IPS-20b (cell line): ENCODE measurements at regions not wholly inside any gene's neighbourhood (a gene's known extent, or its start where the extent isn't known, plus 50 kb on each side); places are given as distances from the start of the nearest gene placed in this dataset.
"Not testable (repeated sequence)": the region's sequence is repeated elsewhere in the genome, so short reads cannot be mapped to it uniquely, and the experiment has no call there.

ENCODE experiments used
- H3K27ac ChIP-seq: one replicate; pipeline ENCODE4 v1.5.1; 2013; ENCODE audit warnings: low read length
- H3K27me3 ChIP-seq: 2 replicates; pipeline ENCODE4 v1.6.1; 2013; ENCODE audit warnings: mild to moderate bottlenecking, low read length, inconsistent platforms; ENCODE audit not compliant: insufficient read depth
- H3K36me3 ChIP-seq: 2 replicates; pipeline ENCODE4 v1.6.1; 2013; ENCODE audit warnings: low read depth, mild to moderate bottlenecking, inconsistent platforms, low read length, moderate library complexity; ENCODE audit not compliant: insufficient read depth
- H3K4me1 ChIP-seq: 2 replicates; pipeline ENCODE4 v1.6.1; 2013; ENCODE audit warnings: mild to moderate bottlenecking, control low read depth, inconsistent platforms, low read length, moderate library complexity; ENCODE audit not compliant: insufficient read depth
- H3K4me3 ChIP-seq: 2 replicates; pipeline ENCODE4 v1.5.1; 2013; ENCODE audit warnings: mild to moderate bottlenecking, low read length, inconsistent platforms
- H3K9ac ChIP-seq: 2 replicates; pipeline ENCODE4 v1.6.1; 2013; ENCODE audit warnings: low read depth, mild to moderate bottlenecking, inconsistent platforms, low read length, moderate library complexity
- H3K9me3 ChIP-seq: 2 replicates; pipeline ENCODE4 v1.6.1; 2013; ENCODE audit warnings: mild to moderate bottlenecking, low read depth, low read length, inconsistent platforms; ENCODE audit not compliant: insufficient read depth

DNA sequence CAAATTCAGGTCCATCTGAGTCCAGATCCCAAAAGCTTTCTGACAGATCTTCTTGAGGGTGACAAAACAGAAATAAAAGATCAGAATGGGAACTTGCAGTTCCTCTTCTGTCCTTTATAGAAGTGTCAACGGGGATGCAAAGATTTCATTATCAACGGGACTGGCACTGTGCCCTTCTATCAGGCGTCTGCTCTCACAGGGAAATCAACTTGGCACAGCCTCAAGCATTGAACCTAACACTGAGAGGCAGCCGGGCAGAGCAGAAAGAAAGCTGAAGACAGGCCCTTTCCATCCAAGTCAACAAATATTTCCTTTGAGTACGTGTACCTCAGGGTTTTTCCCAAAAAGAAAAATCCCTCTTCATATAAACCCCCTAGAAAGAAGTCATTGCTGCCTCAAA is 194.5 kb downstream of the NPIPA8 start:
- not testable (repeated sequence) for H3K4me1 ChIP-seq, H3K4me3 ChIP-seq, H3K9ac ChIP-seq, H3K27ac ChIP-seq, H3K9me3 ChIP-seq, H3K27me3 ChIP-seq, H3K36me3 ChIP-seq

DNA sequence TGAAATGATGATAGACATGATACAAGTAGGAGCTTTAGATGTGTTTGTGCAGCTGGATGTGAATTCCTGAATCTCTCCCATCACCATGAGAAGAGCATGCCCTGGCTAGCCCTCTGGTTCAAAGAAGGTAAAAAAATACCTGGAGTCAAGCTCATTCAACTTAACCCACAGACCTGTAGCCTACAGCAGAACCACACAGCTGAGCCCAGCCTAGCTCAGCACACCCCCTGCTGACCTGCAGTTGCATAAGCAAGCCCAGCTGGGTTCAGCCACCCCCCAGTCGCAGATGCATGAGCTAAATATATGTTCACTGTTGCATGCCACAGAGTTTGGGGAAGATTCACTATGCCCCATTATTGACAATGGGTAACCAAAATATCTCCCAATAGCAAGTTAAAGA is 200.2 kb downstream of the NPIPA8 start:
- not testable (repeated sequence) for H3K9ac ChIP-seq, H3K9me3 ChIP-seq, H3K27me3 ChIP-seq, H3K4me3 ChIP-seq, H3K4me1 ChIP-seq, H3K36me3 ChIP-seq, H3K27ac ChIP-seq

DNA sequence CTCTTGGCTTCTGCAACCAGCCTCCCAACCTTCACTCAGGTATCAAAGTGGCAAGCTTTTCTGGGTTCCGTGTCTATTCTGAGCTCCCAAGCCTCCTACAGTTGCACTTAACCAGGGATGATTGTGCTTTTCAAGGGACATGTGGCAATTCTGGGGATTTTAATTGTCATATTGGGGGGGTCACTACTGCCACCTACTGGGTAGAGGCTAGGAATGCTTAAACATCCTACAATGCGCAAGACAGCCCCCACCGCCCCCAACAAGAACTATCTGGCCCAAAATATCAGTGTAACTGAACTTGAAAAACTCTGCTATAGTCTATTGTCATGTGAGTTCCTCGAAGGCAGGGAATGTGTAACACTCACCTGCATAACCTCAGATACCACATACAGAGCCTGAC is 201.5 kb downstream of the NPIPA8 start:
- not testable (repeated sequence) for H3K27me3 ChIP-seq, H3K4me3 ChIP-seq, H3K27ac ChIP-seq, H3K4me1 ChIP-seq, H3K9ac ChIP-seq, H3K36me3 ChIP-seq, H3K9me3 ChIP-seq

DNA sequence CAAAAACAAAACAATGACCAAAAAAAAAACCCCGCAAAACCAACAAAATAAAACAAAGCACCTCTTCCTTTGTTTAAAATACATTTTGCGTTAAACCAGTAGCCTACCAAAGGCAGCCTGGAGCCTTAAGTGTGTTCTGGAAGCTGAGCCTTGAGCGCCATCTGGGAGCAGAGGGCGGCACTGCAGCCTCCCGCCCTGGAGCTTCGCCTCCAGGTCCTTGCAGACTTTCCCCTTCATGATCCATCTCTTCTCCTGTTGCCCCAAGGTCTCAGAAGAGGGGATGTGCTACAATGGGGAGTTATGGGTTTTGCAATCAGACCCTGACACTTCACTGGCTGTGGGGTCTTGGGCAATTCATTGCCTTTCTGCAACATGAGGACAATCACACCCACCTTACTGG is 204.9 kb downstream of the NPIPA8 start:
- not testable (repeated sequence) for H3K27ac ChIP-seq, H3K27me3 ChIP-seq, H3K36me3 ChIP-seq

DNA sequence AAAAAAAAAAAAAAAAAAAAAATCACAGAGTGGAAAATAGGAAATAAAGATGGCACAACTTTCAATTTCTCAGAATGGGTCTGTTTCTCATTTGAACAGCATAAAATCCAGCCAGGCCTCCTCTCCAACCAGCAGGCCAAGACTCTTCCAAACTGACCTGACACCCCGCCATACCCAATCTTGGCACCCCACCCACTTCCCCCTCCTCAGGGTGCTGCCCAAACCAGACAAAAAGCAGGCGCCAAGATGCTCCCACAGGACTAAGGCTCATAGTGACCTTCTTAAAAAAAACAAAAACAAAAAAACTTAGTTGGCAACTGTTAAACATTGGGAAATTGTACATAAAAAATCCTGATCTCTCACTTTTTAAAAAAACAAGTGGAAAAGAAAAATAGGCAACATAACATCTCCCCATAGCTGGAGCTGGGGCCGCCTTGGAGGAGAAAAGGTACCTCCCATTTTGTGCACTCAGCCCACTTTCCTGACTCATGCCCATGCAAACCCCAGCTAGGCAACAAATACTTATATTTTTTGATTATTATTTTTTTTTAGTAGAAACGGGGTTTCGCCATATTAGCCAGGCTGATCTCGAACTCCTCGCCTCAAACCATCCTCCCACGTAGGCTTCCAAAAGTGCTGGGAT is 205.9 kb downstream of the NPIPA8 start:
- H3K9ac ChIP-seq, H3K4me1 ChIP-seq, H3K36me3 ChIP-seq: not testable (repeated sequence)

More for the DNA sequence above, 204.9 kb downstream of the NPIPA8 start:
- not testable (repeated sequence) for H3K4me1 ChIP-seq, H3K4me3 ChIP-seq, H3K9ac ChIP-seq, H3K9me3 ChIP-seq

DNA sequence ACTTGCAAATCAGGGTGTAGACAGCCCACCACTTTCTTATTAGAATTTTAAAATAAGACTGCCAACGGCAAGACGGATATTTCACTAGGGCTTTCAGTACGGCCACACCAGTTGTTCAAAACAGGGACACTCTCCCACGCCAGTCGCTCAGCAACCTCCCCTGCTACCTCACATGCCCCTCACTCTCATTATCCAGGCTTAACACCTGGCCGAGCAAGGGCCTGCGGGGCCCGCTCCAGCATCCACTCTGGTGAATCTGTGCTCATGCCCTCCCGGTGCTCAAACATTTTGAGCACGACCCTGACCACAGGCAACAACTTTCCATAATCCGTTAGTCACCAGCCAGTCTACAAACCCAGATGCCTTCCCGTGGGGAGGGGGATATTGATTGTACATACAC is 209.5 kb downstream of the NPIPA8 start:
- not testable (repeated sequence) for H3K9me3 ChIP-seq, H3K9ac ChIP-seq, H3K36me3 ChIP-seq, H3K4me1 ChIP-seq, H3K27me3 ChIP-seq, H3K27ac ChIP-seq, H3K4me3 ChIP-seq

More for the DNA sequence above, 205.9 kb downstream of the NPIPA8 start:
- H3K4me3 ChIP-seq, H3K27me3 ChIP-seq, H3K9me3 ChIP-seq, H3K27ac ChIP-seq: not testable (repeated sequence)

DNA sequence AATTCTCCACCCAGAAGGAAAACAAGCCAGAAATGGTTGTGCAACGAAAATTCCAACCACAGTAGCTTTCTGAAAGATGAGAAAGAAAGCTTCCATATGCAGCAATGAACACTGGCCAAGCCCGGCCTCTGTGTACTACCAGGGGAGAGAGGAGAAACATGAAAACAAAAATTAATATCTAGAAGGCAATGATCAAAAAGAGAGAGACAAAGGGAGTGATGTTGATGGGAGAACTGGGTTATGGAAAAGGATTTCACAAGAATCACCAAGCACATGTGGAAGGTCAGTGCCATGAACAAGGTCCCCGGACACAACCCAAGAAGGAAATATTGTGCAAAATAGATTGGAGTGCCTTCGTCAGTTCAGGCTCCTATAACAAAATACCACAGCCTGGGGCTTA is 217.4 kb downstream of the NPIPA8 start:
- not testable (repeated sequence) for H3K27ac ChIP-seq, H3K9ac ChIP-seq, H3K4me1 ChIP-seq, H3K36me3 ChIP-seq, H3K4me3 ChIP-seq, H3K27me3 ChIP-seq, H3K9me3 ChIP-seq

DNA sequence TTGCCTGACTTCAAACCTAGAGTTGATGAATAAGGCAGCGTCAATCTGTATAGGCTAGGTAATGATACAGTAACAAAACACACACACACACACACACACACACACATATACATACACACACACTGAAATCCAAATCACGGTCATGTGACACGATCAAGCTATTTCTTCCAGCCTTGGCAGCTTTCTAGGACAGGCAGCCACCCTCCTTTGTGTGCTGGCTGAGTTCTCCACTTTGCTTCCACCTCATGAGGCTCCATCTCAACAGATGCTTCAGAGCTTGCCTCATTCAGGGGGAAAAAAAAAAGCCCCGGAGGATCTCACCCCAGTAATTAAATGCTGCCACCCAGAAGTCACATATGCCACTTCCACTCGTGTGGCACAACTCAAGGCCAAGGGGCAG is 217.9 kb downstream of the NPIPA8 start:
- H3K27ac ChIP-seq, H3K9ac ChIP-seq, H3K9me3 ChIP-seq, H3K36me3 ChIP-seq, H3K4me1 ChIP-seq, H3K27me3 ChIP-seq, H3K4me3 ChIP-seq: not testable (repeated sequence)

DNA sequence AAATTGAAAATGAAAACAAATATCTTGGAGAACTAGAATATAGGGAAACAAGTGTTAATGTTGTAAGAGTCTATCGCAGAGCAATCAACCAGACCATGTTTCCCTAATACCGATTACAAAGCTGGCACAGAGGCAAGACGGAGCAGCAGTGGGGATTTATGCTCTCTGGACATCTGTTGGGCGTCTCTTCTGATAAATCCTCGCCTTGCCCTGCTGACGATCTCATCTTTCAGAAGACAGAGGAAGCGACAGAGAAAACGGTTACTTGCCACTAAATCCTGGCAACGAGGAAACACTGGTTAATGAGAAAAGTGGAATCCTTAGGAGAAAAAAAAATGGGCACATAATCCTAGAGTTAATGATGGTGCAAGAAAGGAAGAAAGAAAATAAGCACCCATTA is 218.5 kb downstream of the NPIPA8 start:
- not testable (repeated sequence) for H3K36me3 ChIP-seq, H3K9me3 ChIP-seq, H3K27me3 ChIP-seq, H3K4me1 ChIP-seq, H3K9ac ChIP-seq, H3K4me3 ChIP-seq, H3K27ac ChIP-seq

DNA sequence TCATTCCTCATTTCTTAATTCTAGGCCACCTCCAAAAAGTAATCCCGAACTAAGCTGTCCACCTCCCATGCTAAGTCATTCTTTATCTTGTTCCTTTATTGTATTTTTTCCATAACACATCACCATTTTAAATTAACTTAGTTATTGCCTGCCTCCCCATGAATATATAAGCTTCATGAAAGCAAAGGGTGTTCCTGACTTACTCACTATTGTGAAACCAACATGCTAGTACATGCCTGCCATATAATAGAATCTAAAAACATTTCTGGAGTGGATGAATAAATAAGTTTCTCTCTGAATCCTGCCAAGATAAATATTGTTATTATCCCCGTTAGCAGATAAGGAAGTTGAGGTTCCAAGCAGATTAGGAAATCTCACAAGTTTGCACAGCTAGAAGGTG is 232.1 kb downstream of the NPIPA8 start:
- not testable (repeated sequence) for H3K4me3 ChIP-seq, H3K4me1 ChIP-seq, H3K27ac ChIP-seq, H3K9me3 ChIP-seq, H3K27me3 ChIP-seq, H3K36me3 ChIP-seq, H3K9ac ChIP-seq

DNA sequence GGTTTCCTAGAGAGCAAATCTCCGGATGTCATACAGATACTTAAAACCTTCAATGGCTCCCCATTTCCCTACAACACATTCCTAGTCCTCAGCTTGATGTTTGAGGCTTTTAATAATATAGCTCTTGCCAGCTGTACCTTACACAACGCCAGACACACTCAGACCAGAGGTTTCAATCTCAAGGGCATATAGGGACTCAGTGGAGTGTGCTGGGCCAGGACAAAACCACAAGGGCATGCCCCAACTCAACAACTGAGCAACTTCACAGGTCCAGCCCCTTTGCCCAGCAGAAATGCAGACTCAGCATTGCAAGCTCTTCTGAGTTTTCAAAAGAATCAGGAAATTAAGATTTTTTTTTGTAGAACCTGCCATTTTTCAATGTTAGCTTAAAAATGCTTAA is 235.5 kb downstream of the NPIPA8 start:
- H3K4me1 ChIP-seq, H3K27me3 ChIP-seq: not testable (repeated sequence)

DNA sequence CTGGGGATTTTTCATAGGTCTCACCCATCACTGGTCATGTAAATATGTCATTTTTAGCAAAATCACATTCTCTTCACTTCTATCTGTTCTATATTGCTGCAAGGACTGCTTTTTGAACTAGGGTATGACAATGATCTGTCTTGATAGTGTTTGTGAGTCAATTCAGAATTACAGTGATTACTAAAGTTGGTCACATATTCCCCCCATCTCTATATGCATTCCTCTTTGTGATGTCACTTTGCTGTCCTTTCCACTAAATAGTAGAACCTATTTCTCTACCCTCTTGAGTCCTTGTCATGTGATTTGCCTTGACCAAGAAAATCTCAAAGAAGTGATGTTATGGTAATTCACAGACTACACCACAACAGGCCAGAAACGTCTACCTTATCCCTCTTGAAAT is 243.9 kb downstream of the NPIPA8 start:
- H3K4me1 ChIP-seq, H3K27me3 ChIP-seq, H3K27ac ChIP-seq, H3K9me3 ChIP-seq, H3K9ac ChIP-seq, H3K36me3 ChIP-seq, H3K4me3 ChIP-seq: not testable (repeated sequence)

More for the DNA sequence above, 235.5 kb downstream of the NPIPA8 start:
- H3K9ac ChIP-seq, H3K9me3 ChIP-seq, H3K36me3 ChIP-seq, H3K27ac ChIP-seq, H3K4me3 ChIP-seq: not testable (repeated sequence)
